BLaER1 treated with 17β-estradiol and CSF1 and Interleukin-3, amounts not matched to agents 10 nM and 100 nM (cell line): ENCODE measurements at regions not wholly inside any gene's neighbourhood (a gene's known extent, or its start where the extent isn't known, plus 50 kb on each side); places are given as distances from the start of the nearest gene placed in this dataset.

Source experiments
- H3K27ac ChIP-seq, 11 experiments: shearing (Covaris generic); formaldehyde crosslinking; 2 replicates each; pipeline ENCODE4 v1.8.1; 2022
- H3K27me3 ChIP-seq, 11 experiments: shearing (Covaris generic); formaldehyde crosslinking; 2 replicates each; pipeline ENCODE4 v1.8.1; 2022
- H3K36me3 ChIP-seq, 11 experiments: shearing (Covaris generic); formaldehyde crosslinking; 2 replicates each; pipeline ENCODE4 v1.8.1; 2022
- H3K4me1 ChIP-seq, 10 experiments: shearing (Covaris generic); formaldehyde crosslinking; 2 replicates each; pipeline ENCODE4 v1.8.1; 2022
- H3K4me2 ChIP-seq, 11 experiments: shearing (Covaris generic); formaldehyde crosslinking; 2 replicates each; pipeline ENCODE4 v1.8.1; 2022
- H3K4me3 ChIP-seq, 10 experiments: shearing (Covaris generic); formaldehyde crosslinking; 2 replicates each; pipeline ENCODE4 v1.8.1; 2022
- H3K9ac ChIP-seq, 11 experiments: shearing (Covaris generic); formaldehyde crosslinking; 2 replicates each; pipeline ENCODE4 v1.8.1; 2022
- H3K9me3 ChIP-seq, 11 experiments: shearing (Covaris generic); formaldehyde crosslinking; replicated peaks in 1 of 11; 2 replicates each; pipeline ENCODE4 v1.8.1; 2022
- H4K20me1 ChIP-seq, 11 experiments: shearing (Covaris generic); formaldehyde crosslinking; 2 replicates each; pipeline ENCODE4 v1.8.1; 2022
- Cebpa-rat ChIP-seq, 11 experiments: shearing (Covaris generic); IDR thresholded peaks; 2 replicates each; pipeline ENCODE4 v1.8.1; 2022

DNA sequence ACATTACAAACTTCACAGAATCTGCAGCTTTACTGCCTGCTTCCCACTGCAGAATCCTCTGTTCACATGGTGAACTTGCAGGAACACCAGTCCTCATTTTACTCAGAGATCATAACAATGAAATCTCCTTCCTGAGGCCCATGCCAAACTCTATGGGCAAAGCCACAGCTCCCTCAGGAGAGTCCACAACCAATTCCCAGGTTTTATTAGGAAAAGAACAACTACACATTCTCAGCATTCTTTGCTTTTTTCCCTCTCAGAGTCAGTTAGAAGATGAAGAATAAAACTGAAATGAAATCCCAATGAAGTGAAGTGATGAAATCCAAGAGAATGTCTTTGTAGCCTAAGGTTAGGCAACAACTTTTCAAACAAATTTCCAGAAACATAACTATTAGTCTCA is 233.7 kb downstream of the DSEL start:
- TF ChIP-seq Cebpa-rat (IDR thresholded peaks at IDR 0.05), result no peak
- Histone ChIP-seq H4K20me1 (no peaks in the 10 kb centered on the region), H3K4me2 (no peak overlapping the region), H3K27ac (no peak overlapping the region), H3K9ac (no peak overlapping the region), H3K36me3 (no peaks in the 10 kb centered on the region), H3K9me3 (no peaks in the 10 kb centered on the region), H3K27me3 (no peaks in the 10 kb centered on the region), H3K4me3 (no peak overlapping the region), H3K4me1 (no peaks in the 10 kb centered on the region)

- H3K9ac ChIP-seq, result no peak overlapping the region
- no peak overlapping the region for H3K27ac ChIP-seq
- no peaks in the 10 kb centered on the region for H3K9me3 ChIP-seq
- no peak overlapping the region for H3K4me3 ChIP-seq
- no peak overlapping the region for H3K4me2 ChIP-seq
- no peaks in the 10 kb centered on the region for H4K20me1 ChIP-seq
- H3K4me1 ChIP-seq, result no peaks in the 10 kb centered on the region
- no peaks in the 10 kb centered on the region for H3K27me3 ChIP-seq
- no peaks in the 10 kb centered on the region for H3K36me3 ChIP-seq
- TF ChIP-seq Cebpa-rat (IDR thresholded peaks at IDR 0.05), result no peak
These were observed 234.8 kb downstream of the DSEL start for GRCh38 chr18:67281746-67282145.

GRCh38 chr18:67280486-67281242 is 235.9 kb downstream of the DSEL start:
- no peak overlapping the region for H3K9ac ChIP-seq
- H3K9me3 ChIP-seq, result no peaks in the 10 kb centered on the region
- no peaks in the 10 kb centered on the region for H3K4me1 ChIP-seq
- no peaks in the 10 kb centered on the region for H3K27me3 ChIP-seq
- no peak overlapping the region for H3K4me2 ChIP-seq
- no peaks in the 10 kb centered on the region for H4K20me1 ChIP-seq
- no peak for TF ChIP-seq Cebpa-rat (IDR thresholded peaks at IDR 0.05)
- H3K36me3 ChIP-seq, result no peaks in the 10 kb centered on the region
- H3K4me3 ChIP-seq, result no peak overlapping the region
- no peak overlapping the region for H3K27ac ChIP-seq

- Histone ChIP-seq H3K9me3 (no peaks in the 10 kb centered on the region), H3K4me1 (no peaks in the 10 kb centered on the region), H3K9ac (no peak overlapping the region), H3K4me2 (no peak overlapping the region), H3K27ac (no peak overlapping the region), H4K20me1 (no peaks in the 10 kb centered on the region), H3K36me3 (no peaks in the 10 kb centered on the region), H3K27me3 (no peaks in the 10 kb centered on the region), H3K4me3 (no peak overlapping the region)
- TF ChIP-seq Cebpa-rat (IDR thresholded peaks at IDR 0.05), result no peak
These were observed 236.5 kb downstream of the DSEL start for GRCh38 chr18:67279988-67280387.

- Histone ChIP-seq H3K4me2 (no peak overlapping the region), H3K27ac (no peak overlapping the region), H3K4me3 (no peak overlapping the region), H3K9ac (no peak overlapping the region), H3K9me3 (no peaks in the 10 kb centered on the region), H3K4me1 (no peaks in the 10 kb centered on the region), H3K27me3 (no peaks in the 10 kb centered on the region), H3K36me3 (no peaks in the 10 kb centered on the region), H4K20me1 (no peaks in the 10 kb centered on the region)
- no peak for TF ChIP-seq Cebpa-rat (IDR thresholded peaks at IDR 0.05)
These were observed 237.5 kb downstream of the DSEL start for GRCh38 chr18:67278984-67279383.

GRCh38 chr18:67276638-67277037 is 239.9 kb downstream of the DSEL start:
- Histone ChIP-seq H3K9me3 (no peaks in the 10 kb centered on the region), H3K4me1 (no peaks in the 10 kb centered on the region), H3K4me3 (no peak overlapping the region), H3K27ac (no peak overlapping the region), H3K27me3 (no peaks in the 10 kb centered on the region), H4K20me1 (no peaks in the 10 kb centered on the region), H3K36me3 (no peaks in the 10 kb centered on the region), H3K9ac (no peak overlapping the region), H3K4me2 (no peak overlapping the region)
- TF ChIP-seq Cebpa-rat (IDR thresholded peaks at IDR 0.05), result no peak

- H3K27ac ChIP-seq, result no peak overlapping the region
- no peaks in the 10 kb centered on the region for H3K4me1 ChIP-seq
- H3K9ac ChIP-seq, result no peak overlapping the region
- no peaks in the 10 kb centered on the region for H4K20me1 ChIP-seq
- H3K4me3 ChIP-seq, result no peak overlapping the region
- no peaks in the 10 kb centered on the region for H3K36me3 ChIP-seq
- no peak overlapping the region for H3K4me2 ChIP-seq
- no peaks in the 10 kb centered on the region for H3K27me3 ChIP-seq
- H3K9me3 ChIP-seq, result no peaks in the 10 kb centered on the region
- no peak for TF ChIP-seq Cebpa-rat (IDR thresholded peaks at IDR 0.05)
These were observed 243.2 kb downstream of the DSEL start for GRCh38 chr18:67273288-67273687.

DNA sequence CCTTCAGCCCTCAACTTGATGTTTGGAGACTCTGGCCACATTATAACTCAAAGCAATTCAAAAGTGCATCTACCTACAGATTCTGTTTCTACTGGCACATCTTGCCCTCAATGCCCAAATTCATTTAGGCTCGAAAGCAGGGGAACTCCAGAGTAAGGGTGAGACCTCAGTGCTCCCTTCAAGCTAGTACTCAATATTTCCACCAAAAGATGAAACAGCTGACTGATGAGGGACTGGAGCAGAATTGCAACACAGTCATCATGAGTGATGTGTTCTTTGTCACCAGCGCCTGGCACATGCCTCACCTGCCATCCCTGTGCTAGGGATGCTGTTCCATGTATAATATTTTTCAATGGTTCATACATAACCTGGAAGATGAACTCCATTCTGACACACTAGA is 247.3 kb downstream of the DSEL start:
- no peak for TF ChIP-seq Cebpa-rat (IDR thresholded peaks at IDR 0.05)
- H3K9ac ChIP-seq, result no peak overlapping the region
- H4K20me1 ChIP-seq, result no peaks in the 10 kb centered on the region
- H3K27me3 ChIP-seq, result no peaks in the 10 kb centered on the region
- H3K36me3 ChIP-seq, result no peaks in the 10 kb centered on the region
- H3K9me3 ChIP-seq, result no peaks in the 10 kb centered on the region
- no peak overlapping the region for H3K4me2 ChIP-seq
- H3K4me1 ChIP-seq, result peaks cover 8 to 22% (median 18%) of the 10 kb centered on the region in 10 experiments
- H3K27ac ChIP-seq, result no peak overlapping the region
- no peak overlapping the region for H3K4me3 ChIP-seq

GRCh38 chr18:67268530-67268929 is 248.0 kb downstream of the DSEL start:
- H3K27ac ChIP-seq, result no peak overlapping the region
- H4K20me1 ChIP-seq, result no peaks in the 10 kb centered on the region
- H3K36me3 ChIP-seq, result no peaks in the 10 kb centered on the region
- H3K27me3 ChIP-seq, result no peaks in the 10 kb centered on the region
- H3K4me2 ChIP-seq, result no peak overlapping the region
- H3K4me1 ChIP-seq, result peaks cover 8 to 22% (median 18%) of the 10 kb centered on the region in 10 experiments
- no peak overlapping the region for H3K9ac ChIP-seq
- H3K4me3 ChIP-seq, result no peak overlapping the region
- TF ChIP-seq Cebpa-rat (IDR thresholded peaks at IDR 0.05), result no peak
- H3K9me3 ChIP-seq, result no peaks in the 10 kb centered on the region
